BE2C (cell line): ENCODE measurements at regions not wholly inside any gene's neighbourhood (a gene's known extent, or its start where the extent isn't known, plus 50 kb on each side); places are given as distances from the start of the nearest gene placed in this dataset.

Source experiments
- DNase-seq: peaks from one replicate; pipeline ENCODE4 v3.0.0-alpha.2; 2020
- H3K27me3 ChIP-seq: fragments of 250-450 bp; sonication (Bioruptor Pico); 2 replicates; pipeline ENCODE4 v1.5.1; 2020; ENCODE audit warnings: mild to moderate bottlenecking
- H3K36me3 ChIP-seq: fragments of 250-450 bp; sonication (Bioruptor Pico); 2 replicates; pipeline ENCODE4 v1.5.1; 2020; ENCODE audit warnings: mild to moderate bottlenecking
- H3K4me1 ChIP-seq: fragments of 250-450 bp; sonication (Bioruptor Pico); 2 replicates; pipeline ENCODE4 v1.5.1; 2020
- H3K4me3 ChIP-seq: 2 replicates; pipeline ENCODE4 v1.5.1; 2011; ENCODE audit warnings: low read depth, low read length
- H3K9me3 ChIP-seq: fragments of 250-450 bp; sonication (Bioruptor Pico); 2 replicates; pipeline ENCODE4 v1.5.1; 2020
- TF ChIP-seq, protein P1 (sequence below): IDR thresholded peaks from 2 replicates; pipeline ENCODE4 v1.5.1; 2012; ENCODE audit warnings: mild to moderate bottlenecking, low read depth, low read length

DNA sequence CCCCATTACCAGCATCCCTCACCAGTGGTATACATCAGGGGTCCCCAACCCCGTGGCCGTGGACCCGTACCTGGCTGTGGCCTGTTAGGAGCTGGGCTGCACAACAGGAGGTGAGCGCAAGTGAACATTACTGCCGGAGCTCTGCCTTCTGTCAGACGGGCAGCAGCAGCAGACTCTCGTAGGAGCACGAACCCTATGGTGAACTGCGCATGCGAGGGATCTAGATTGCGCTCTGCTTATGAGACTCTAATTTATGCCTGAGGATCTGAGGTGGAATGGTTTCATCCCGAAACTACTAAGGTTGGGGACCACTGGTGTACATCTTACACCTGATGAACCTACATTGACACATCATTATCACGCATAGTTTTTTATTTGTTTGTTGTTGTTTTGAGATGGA lies 52.8 kb upstream of the DHX15 start:
- no peak for DNase-seq
- H3K9me3 ChIP-seq: no peaks in the 10 kb centered on the region
- H3K4me3 ChIP-seq: no peak overlapping the region
- TF ChIP-seq, protein P1, sequence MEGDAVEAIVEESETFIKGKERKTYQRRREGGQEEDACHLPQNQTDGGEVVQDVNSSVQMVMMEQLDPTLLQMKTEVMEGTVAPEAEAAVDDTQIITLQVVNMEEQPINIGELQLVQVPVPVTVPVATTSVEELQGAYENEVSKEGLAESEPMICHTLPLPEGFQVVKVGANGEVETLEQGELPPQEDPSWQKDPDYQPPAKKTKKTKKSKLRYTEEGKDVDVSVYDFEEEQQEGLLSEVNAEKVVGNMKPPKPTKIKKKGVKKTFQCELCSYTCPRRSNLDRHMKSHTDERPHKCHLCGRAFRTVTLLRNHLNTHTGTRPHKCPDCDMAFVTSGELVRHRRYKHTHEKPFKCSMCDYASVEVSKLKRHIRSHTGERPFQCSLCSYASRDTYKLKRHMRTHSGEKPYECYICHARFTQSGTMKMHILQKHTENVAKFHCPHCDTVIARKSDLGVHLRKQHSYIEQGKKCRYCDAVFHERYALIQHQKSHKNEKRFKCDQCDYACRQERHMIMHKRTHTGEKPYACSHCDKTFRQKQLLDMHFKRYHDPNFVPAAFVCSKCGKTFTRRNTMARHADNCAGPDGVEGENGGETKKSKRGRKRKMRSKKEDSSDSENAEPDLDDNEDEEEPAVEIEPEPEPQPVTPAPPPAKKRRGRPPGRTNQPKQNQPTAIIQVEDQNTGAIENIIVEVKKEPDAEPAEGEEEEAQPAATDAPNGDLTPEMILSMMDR: no peak
- no peaks in the 10 kb centered on the region for H3K36me3 ChIP-seq
- no peaks in the 10 kb centered on the region for H3K4me1 ChIP-seq
- H3K27me3 ChIP-seq: peaks cover 17% of the 10 kb centered on the region

DNA sequence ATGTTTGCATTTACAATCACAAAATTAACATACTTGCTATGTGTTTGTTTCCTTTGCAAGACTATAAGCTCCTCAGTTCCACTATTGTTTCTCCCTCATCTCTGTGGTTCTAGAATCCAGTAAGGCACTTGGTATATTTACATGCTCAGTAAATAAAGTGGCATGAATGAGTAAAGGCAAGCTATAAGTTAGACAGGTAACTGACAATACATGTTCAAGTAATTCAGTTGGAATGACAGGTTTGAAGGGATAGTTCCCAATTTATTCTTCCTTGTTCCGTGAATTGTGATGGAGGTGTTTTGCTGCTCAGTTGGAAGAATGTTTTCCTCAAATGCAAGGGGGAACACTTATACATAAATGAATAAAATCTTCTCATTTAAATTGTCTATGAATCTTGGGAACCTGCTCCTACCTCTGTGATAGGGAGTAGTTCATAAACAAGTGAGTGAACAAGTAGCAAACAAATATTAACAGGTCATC lies 54.1 kb upstream of the DHX15 start:
- peaks cover 17% of the 10 kb centered on the region for H3K27me3 ChIP-seq

DNA sequence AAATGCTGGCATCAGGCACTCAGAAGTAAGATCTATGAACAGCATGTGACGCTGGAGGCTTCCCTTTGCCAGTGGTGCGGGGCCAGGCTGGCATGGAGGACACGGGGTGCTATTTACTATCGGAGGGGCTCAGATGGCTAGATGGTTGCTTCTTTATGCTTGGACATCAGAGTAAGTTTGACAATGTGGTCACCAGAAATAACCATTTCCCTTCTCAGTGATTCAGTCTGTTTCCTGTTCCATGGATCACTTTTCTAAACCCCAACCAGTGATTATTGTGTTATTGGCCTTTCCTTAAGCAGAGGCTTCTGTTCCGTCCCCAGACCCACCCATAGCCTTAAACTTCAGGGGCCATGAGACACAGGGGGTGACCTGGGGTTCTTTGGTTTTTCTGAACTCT lies 55.4 kb upstream of the DHX15 start:
- no peaks in the 10 kb centered on the region for H3K36me3 ChIP-seq
- no peak overlapping the region for H3K4me3 ChIP-seq
- peaks cover 17% of the 10 kb centered on the region for H3K27me3 ChIP-seq
- TF ChIP-seq, protein P1: no peak
- no peaks in the 10 kb centered on the region for H3K9me3 ChIP-seq
- no peaks in the 10 kb centered on the region for H3K4me1 ChIP-seq
- no peak for DNase-seq

More for the DNA sequence above, 54.1 kb upstream of the DHX15 start:
- H3K4me3 ChIP-seq: no peak overlapping the region
- H3K36me3 ChIP-seq: no peaks in the 10 kb centered on the region
- no peaks in the 10 kb centered on the region for H3K4me1 ChIP-seq
- TF ChIP-seq, protein P1: no peak
- no peak for DNase-seq
- no peaks in the 10 kb centered on the region for H3K9me3 ChIP-seq

DNA sequence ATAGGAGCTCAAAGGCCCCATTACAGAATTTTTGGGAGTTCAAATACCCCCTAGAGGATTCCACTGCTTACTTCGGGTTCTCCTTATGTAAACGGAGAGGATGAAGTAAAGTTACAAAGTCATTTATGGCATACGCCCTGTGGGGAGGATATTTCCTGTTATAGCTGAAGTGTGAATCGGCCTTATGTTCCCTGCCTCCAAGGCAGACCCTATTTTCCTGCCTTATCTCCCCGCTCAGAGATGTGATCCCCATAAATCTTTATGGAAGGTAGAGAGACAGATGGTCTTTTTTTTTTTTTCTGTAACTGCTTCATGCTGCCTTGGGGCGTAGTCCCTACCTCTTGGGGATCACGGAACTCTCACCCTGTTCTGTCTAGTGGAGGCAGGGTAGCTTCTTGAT lies 56.0 kb upstream of the DHX15 start:
- Histone ChIP-seq H3K27me3 (peaks cover 17% of the 10 kb centered on the region), H3K4me1 (no peaks in the 10 kb centered on the region), H3K4me3 (no peak overlapping the region), H3K9me3 (no peaks in the 10 kb centered on the region), H3K36me3 (no peaks in the 10 kb centered on the region)
- no peak for DNase-seq
- TF ChIP-seq, protein P1: no peak

GRCh38 chr4:24642981-24643547 lies 58.7 kb upstream of the DHX15 start:
- Histone ChIP-seq H3K4me1 (no peaks in the 10 kb centered on the region), H3K36me3 (no peaks in the 10 kb centered on the region), H3K9me3 (no peaks in the 10 kb centered on the region), H3K4me3 (no peak overlapping the region), H3K27me3 (peaks cover 14% of the 10 kb centered on the region)
- no peak for DNase-seq
- TF ChIP-seq, protein P1: no peak

GRCh38 chr4:24643774-24644520 lies 59.6 kb upstream of the DHX15 start:
- Histone ChIP-seq H3K9me3 (no peaks in the 10 kb centered on the region), H3K4me3 (no peak overlapping the region), H3K27me3 (peaks cover 14% of the 10 kb centered on the region), H3K36me3 (no peaks in the 10 kb centered on the region), H3K4me1 (no peaks in the 10 kb centered on the region)
- TF ChIP-seq, protein P1: no peak
- DNase-seq: no peak
